ENCODE measurements at regions not wholly inside any gene's neighbourhood (a gene's known extent, or its start where the extent isn't known, plus 50 kb on each side); places are given as distances from the start of the nearest gene placed in this dataset.

DNA sequence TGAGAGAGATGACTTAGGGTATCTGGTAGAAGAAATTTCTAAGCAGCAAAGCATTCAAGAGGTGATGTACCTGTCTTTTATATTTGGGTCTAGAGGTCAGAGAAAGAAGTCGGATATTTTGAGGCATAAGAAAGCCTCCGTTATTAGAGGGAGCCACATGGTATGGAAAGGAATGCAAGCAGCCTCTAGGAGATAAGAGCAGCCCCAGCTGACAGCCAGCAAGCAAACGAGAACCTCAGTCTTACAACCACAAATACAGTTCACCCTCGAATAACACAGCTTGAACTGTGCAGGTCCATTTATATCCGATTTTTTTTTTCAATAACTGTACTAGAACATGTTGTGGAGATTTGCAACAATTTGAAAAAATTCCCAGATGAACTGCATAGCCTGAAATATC, 190.7 kb upstream of the VGLL2 start:
- no peaks in the 10 kb centered on the region for H3K9me3 ChIP-seq (ENCODE audit: control insufficient read depth in 4 of 4, low read length in 3 of 4)
- no peaks in the 10 kb centered on the region for H3K4me1 ChIP-seq (ENCODE audit: control insufficient read depth in 4 of 4, insufficient read depth in 4 of 4, low read length in 3 of 4)
- TF ChIP-seq YY1 (IDR thresholded peaks at IDR 0.05) (no peak), EGR1 (IDR thresholded peaks at IDR 0.05; ENCODE audit: low read depth in 2 of 2) (no peak), JUND (IDR thresholded peaks at IDR 0.05) (no peak), FOXA2 (IDR thresholded peaks at IDR 0.05) (no peak), MAX (IDR thresholded peaks at IDR 0.05) (no peak), HNF4G (IDR thresholded peaks at IDR 0.05) (no peak), SP1 (IDR thresholded peaks at IDR 0.05) (no peak), TAF1 (conservative IDR thresholded peaks at IDR 0.05) (no peak)
- TF ChIP-seq, protein P1, sequence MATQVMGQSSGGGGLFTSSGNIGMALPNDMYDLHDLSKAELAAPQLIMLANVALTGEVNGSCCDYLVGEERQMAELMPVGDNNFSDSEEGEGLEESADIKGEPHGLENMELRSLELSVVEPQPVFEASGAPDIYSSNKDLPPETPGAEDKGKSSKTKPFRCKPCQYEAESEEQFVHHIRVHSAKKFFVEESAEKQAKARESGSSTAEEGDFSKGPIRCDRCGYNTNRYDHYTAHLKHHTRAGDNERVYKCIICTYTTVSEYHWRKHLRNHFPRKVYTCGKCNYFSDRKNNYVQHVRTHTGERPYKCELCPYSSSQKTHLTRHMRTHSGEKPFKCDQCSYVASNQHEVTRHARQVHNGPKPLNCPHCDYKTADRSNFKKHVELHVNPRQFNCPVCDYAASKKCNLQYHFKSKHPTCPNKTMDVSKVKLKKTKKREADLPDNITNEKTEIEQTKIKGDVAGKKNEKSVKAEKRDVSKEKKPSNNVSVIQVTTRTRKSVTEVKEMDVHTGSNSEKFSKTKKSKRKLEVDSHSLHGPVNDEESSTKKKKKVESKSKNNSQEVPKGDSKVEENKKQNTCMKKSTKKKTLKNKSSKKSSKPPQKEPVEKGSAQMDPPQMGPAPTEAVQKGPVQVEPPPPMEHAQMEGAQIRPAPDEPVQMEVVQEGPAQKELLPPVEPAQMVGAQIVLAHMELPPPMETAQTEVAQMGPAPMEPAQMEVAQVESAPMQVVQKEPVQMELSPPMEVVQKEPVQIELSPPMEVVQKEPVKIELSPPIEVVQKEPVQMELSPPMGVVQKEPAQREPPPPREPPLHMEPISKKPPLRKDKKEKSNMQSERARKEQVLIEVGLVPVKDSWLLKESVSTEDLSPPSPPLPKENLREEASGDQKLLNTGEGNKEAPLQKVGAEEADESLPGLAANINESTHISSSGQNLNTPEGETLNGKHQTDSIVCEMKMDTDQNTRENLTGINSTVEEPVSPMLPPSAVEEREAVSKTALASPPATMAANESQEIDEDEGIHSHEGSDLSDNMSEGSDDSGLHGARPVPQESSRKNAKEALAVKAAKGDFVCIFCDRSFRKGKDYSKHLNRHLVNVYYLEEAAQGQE (IDR thresholded peaks at IDR 0.05) = no peak
- no peaks in the 10 kb centered on the region for H3K36me3 ChIP-seq (ENCODE audit: control insufficient read depth in 4 of 4, insufficient read depth in 3 of 4, low read depth in 1 of 4, low read length in 3 of 4)
- WGBS = 15% methylated on average over 5 of the region's 5 CpGs
- H3K9ac ChIP-seq (ENCODE audit: low read depth in 1 of 2, low read length in 2 of 2) = no peak overlapping the region
- no peak overlapping the region for H3K27ac ChIP-seq (ENCODE audit: low read depth in 1 of 2, low read length in 2 of 2)
- H3K4me3 ChIP-seq (ENCODE audit: low read depth in 1 of 3, low read length in 3 of 3) = no peak overlapping the region
- no peak for DNase-seq (ENCODE audit: low spot score)
- no peaks in the 10 kb centered on the region for H3K27me3 ChIP-seq (ENCODE audit: control insufficient read depth in 4 of 4, insufficient read depth in 4 of 4, low read length in 3 of 4)

- WGBS = 54% methylated on average over 5 of the region's 5 CpGs
- DNase-seq (ENCODE audit: low spot score) = no peak
- Histone ChIP-seq H3K4me3 (ENCODE audit: low read depth in 1 of 3, low read length in 3 of 3) (no peak overlapping the region), H3K27me3 (ENCODE audit: control insufficient read depth in 4 of 4, insufficient read depth in 4 of 4, low read length in 3 of 4) (no peaks in the 10 kb centered on the region), H3K27ac (ENCODE audit: low read depth in 1 of 2, low read length in 2 of 2) (no peak overlapping the region), H3K9me3 (ENCODE audit: control insufficient read depth in 4 of 4, low read length in 3 of 4) (no peaks in the 10 kb centered on the region), H3K9ac (ENCODE audit: low read depth in 1 of 2, low read length in 2 of 2) (no peak overlapping the region), H3K4me1 (ENCODE audit: control insufficient read depth in 4 of 4, insufficient read depth in 4 of 4, low read length in 3 of 4) (no peaks in the 10 kb centered on the region), H3K36me3 (ENCODE audit: control insufficient read depth in 4 of 4, insufficient read depth in 3 of 4, low read depth in 1 of 4, low read length in 3 of 4) (no peaks in the 10 kb centered on the region)
- TF ChIP-seq RXRA (IDR thresholded peaks at IDR 0.05) (no peak), EGR1 (IDR thresholded peaks at IDR 0.05; ENCODE audit: low read depth in 2 of 2) (no peak), YY1 (IDR thresholded peaks at IDR 0.05) (no peak), SP1 (IDR thresholded peaks at IDR 0.05) (no peak), FOXA2 (IDR thresholded peaks at IDR 0.05) (no peak), MAX (IDR thresholded peaks at IDR 0.05) (no peak), RAD21 (IDR thresholded peaks at IDR 0.05) (no peak)
- TF ChIP-seq, protein P2, sequence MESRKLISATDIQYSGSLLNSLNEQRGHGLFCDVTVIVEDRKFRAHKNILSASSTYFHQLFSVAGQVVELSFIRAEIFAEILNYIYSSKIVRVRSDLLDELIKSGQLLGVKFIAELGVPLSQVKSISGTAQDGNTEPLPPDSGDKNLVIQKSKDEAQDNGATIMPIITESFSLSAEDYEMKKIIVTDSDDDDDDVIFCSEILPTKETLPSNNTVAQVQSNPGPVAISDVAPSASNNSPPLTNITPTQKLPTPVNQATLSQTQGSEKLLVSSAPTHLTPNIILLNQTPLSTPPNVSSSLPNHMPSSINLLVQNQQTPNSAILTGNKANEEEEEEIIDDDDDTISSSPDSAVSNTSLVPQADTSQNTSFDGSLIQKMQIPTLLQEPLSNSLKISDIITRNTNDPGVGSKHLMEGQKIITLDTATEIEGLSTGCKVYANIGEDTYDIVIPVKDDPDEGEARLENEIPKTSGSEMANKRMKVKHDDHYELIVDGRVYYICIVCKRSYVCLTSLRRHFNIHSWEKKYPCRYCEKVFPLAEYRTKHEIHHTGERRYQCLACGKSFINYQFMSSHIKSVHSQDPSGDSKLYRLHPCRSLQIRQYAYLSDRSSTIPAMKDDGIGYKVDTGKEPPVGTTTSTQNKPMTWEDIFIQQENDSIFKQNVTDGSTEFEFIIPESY (IDR thresholded peaks at IDR 0.05) = no peak
Measured at GRCh38 chr6:117075218-117075617, 190.1 kb upstream of the VGLL2 start.

- Histone ChIP-seq H3K27ac (ENCODE audit: low read depth in 1 of 2, low read length in 2 of 2) (no peak overlapping the region), H3K9me3 (ENCODE audit: control insufficient read depth in 4 of 4, low read length in 3 of 4) (no peaks in the 10 kb centered on the region), H3K36me3 (ENCODE audit: control insufficient read depth in 4 of 4, insufficient read depth in 3 of 4, low read depth in 1 of 4, low read length in 3 of 4) (no peaks in the 10 kb centered on the region), H3K4me3 (ENCODE audit: low read depth in 1 of 3, low read length in 3 of 3) (no peak overlapping the region), H3K4me1 (ENCODE audit: control insufficient read depth in 4 of 4, insufficient read depth in 4 of 4, low read length in 3 of 4) (no peaks in the 10 kb centered on the region), H3K27me3 (ENCODE audit: control insufficient read depth in 4 of 4, insufficient read depth in 4 of 4, low read length in 3 of 4) (no peaks in the 10 kb centered on the region), H3K9ac (ENCODE audit: low read depth in 1 of 2, low read length in 2 of 2) (no peak overlapping the region)
- 5% methylated on average over 3 of the region's 3 CpGs for WGBS
- DNase-seq (ENCODE audit: low spot score) = no peak
- no peak for TF ChIP-seq NR2F2 (IDR thresholded peaks at IDR 0.05)
- TF ChIP-seq, protein P3, sequence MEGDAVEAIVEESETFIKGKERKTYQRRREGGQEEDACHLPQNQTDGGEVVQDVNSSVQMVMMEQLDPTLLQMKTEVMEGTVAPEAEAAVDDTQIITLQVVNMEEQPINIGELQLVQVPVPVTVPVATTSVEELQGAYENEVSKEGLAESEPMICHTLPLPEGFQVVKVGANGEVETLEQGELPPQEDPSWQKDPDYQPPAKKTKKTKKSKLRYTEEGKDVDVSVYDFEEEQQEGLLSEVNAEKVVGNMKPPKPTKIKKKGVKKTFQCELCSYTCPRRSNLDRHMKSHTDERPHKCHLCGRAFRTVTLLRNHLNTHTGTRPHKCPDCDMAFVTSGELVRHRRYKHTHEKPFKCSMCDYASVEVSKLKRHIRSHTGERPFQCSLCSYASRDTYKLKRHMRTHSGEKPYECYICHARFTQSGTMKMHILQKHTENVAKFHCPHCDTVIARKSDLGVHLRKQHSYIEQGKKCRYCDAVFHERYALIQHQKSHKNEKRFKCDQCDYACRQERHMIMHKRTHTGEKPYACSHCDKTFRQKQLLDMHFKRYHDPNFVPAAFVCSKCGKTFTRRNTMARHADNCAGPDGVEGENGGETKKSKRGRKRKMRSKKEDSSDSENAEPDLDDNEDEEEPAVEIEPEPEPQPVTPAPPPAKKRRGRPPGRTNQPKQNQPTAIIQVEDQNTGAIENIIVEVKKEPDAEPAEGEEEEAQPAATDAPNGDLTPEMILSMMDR (IDR thresholded peaks at IDR 0.05; ENCODE audit: low read depth, low read length, missing input control) = no peak
- TF ChIP-seq MAX (IDR thresholded peaks at IDR 0.05) = no peak
- TF ChIP-seq, protein P2 (IDR thresholded peaks at IDR 0.05) = no peak
- no peak for TF ChIP-seq SP1 (IDR thresholded peaks at IDR 0.05)
Measured at GRCh38 chr6:117076076-117076475, 189.3 kb upstream of the VGLL2 start.
